GM23338 (cell line): ENCODE measurements at regions not wholly inside any gene's neighbourhood (a gene's known extent, or its start where the extent isn't known, plus 50 kb on each side); places are given as distances from the start of the nearest gene placed in this dataset.

Experiments
- ATAC-seq: fragments of 200-7000 bp; cut with Tn5 transposase; 3 replicates; pipeline ENCODE4 v1.9.1; 2020
- DNase-seq: peaks from one replicate; pipeline ENCODE4 v3.0.0-alpha.2; 2015; ENCODE audit warnings: low spot score
- H2AFZ ChIP-seq: fragments of 200-600 bp; sonication (generic); 2 replicates; pipeline ENCODE4 v1.8.0; 2016; ENCODE audit warnings: antibody characterized with exemption, mild to moderate bottlenecking, moderate library complexity
- H3F3A ChIP-seq: fragments of 200-600 bp; sonication (generic); replicated peaks from 2 replicates; pipeline ENCODE4 v1.8.0; 2017; ENCODE audit warnings: antibody characterized with exemption, mixed run types, low read depth
- H3K27ac ChIP-seq: fragments of 200-600 bp; sonication (generic); 2 replicates; pipeline ENCODE4 v1.6.1; 2016; ENCODE audit warnings: low read depth
- H3K27me3 ChIP-seq: fragments of 200-600 bp; sonication (generic); 2 replicates; pipeline ENCODE4 v1.8.0; 2016; ENCODE audit warnings: mild to moderate bottlenecking, mixed run types, moderate library complexity; ENCODE audit not compliant: insufficient read depth
- H3K36me3 ChIP-seq: fragments of 200-600 bp; sonication (generic); 2 replicates; pipeline ENCODE4 v1.8.0; 2016; ENCODE audit warnings: mild to moderate bottlenecking; ENCODE audit not compliant: insufficient read depth
- H3K4me1 ChIP-seq: fragments of 200-600 bp; sonication (generic); 2 replicates; pipeline ENCODE4 v1.8.0; 2016; ENCODE audit warnings: mild to moderate bottlenecking, moderate library complexity; ENCODE audit not compliant: insufficient read depth
- H3K4me2 ChIP-seq: fragments of 200-600 bp; sonication (generic); 2 replicates; pipeline ENCODE4 v1.7.1; 2017; ENCODE audit warnings: mixed run types
- H3K4me3 ChIP-seq: fragments of 200-600 bp; sonication (generic); 2 replicates; pipeline ENCODE4 v1.6.1; 2016; ENCODE audit warnings: mixed run types
- H3K79me2 ChIP-seq: fragments of 200-600 bp; sonication (generic); replicated peaks from 2 replicates; pipeline ENCODE4 v1.8.0; 2017; ENCODE audit warnings: mild to moderate bottlenecking; ENCODE audit not compliant: insufficient read depth
- H3K9me2 ChIP-seq: fragments of 200-600 bp; sonication (generic); 2 replicates; pipeline ENCODE4 v1.8.0; 2017; ENCODE audit not compliant: insufficient read depth
- H4K20me1 ChIP-seq: fragments of 200-600 bp; sonication (generic); replicated peaks from 2 replicates; pipeline ENCODE4 v1.8.0; 2017; ENCODE audit warnings: mild to moderate bottlenecking; ENCODE audit not compliant: insufficient read depth
- H3K27ac Mint-ChIP-seq: 2 replicates; pipeline ENCODE4 v1.8.0; 2020; ENCODE audit warnings: inconsistent platforms, mild to moderate bottlenecking, moderate library complexity, mixed read lengths
- H3K27me3 Mint-ChIP-seq: 3 replicates; pipeline ENCODE4 v1.8.0; 2022; ENCODE audit warnings: low read depth, mild to moderate bottlenecking, moderate library complexity, mixed read lengths, inconsistent platforms; ENCODE audit not compliant: insufficient read depth, poor library complexity
- H3K36me3 Mint-ChIP-seq: 3 replicates; pipeline ENCODE4 v1.8.0; 2021; ENCODE audit warnings: low read depth, mild to moderate bottlenecking, inconsistent platforms, moderate library complexity, mixed read lengths
- H3K4me1 Mint-ChIP-seq: 3 replicates; pipeline ENCODE4 v1.8.0; 2020; ENCODE audit warnings: mild to moderate bottlenecking, inconsistent platforms, mixed read lengths
- H3K4me3 Mint-ChIP-seq: 3 replicates; pipeline ENCODE4 v1.8.0; 2021; ENCODE audit warnings: moderate library complexity, mild to moderate bottlenecking, inconsistent platforms, mixed read lengths
- H3K9me3 Mint-ChIP-seq: 3 replicates; pipeline ENCODE4 v1.8.0; 2020; ENCODE audit warnings: moderate library complexity, mild to moderate bottlenecking, inconsistent platforms, mixed read lengths
- CREB1 ChIP-seq: fragments of 250-450 bp; sonication (Bioruptor Pico); IDR thresholded peaks from 2 replicates; pipeline ENCODE4 v1.5.0; 2020; ENCODE audit warnings: low read depth, mild to moderate bottlenecking, moderate library complexity
- EZH2 ChIP-seq: fragments of 200-600 bp; sonication (generic); IDR thresholded peaks from one replicate; pipeline ENCODE4 v1.8.0; 2017; ENCODE audit warnings: antibody characterized with exemption, mild to moderate bottlenecking, low read depth; ENCODE audit not compliant: unreplicated experiment
- EZH2phosphoT487 ChIP-seq: fragments of 200-600 bp; sonication (generic); IDR thresholded peaks from one replicate; pipeline ENCODE4 v1.8.1; 2018; ENCODE audit warnings: antibody characterized with exemption; ENCODE audit not compliant: unreplicated experiment
- JUNB ChIP-seq: IDR thresholded peaks from one replicate; pipeline ENCODE4 v1.6.1; 2016; ENCODE audit warnings: antibody characterized with exemption; ENCODE audit not compliant: unreplicated experiment
- POLR2AphosphoS5 ChIP-seq: IDR thresholded peaks from 2 replicates; pipeline ENCODE4 v1.6.1; 2016; ENCODE audit warnings: antibody characterized with exemption, low read depth
- STAT1 ChIP-seq: IDR thresholded peaks from one replicate; pipeline ENCODE4 v1.6.1; 2016; ENCODE audit warnings: antibody characterized with exemption; ENCODE audit not compliant: unreplicated experiment
- ZNF114 ChIP-seq: fragments of 250-450 bp; sonication (Bioruptor Pico); IDR thresholded peaks from 2 replicates; pipeline ENCODE4 v1.5.0; 2020; ENCODE audit warnings: mild to moderate bottlenecking, moderate library complexity
- ZNF462 ChIP-seq: fragments of 250-450 bp; sonication (Bioruptor Pico); IDR thresholded peaks from 2 replicates; pipeline ENCODE4 v1.5.0; 2020; ENCODE audit warnings: mild to moderate bottlenecking, moderate library complexity
- TF ChIP-seq, protein P1 (sequence below): IDR thresholded peaks from one replicate; pipeline ENCODE4 v1.6.1; 2018; ENCODE audit warnings: antibody characterized with exemption; ENCODE audit not compliant: unreplicated experiment
- TF ChIP-seq, protein P2 (sequence below): IDR thresholded peaks from 2 replicates; pipeline ENCODE4 v1.6.1; 2016; ENCODE audit warnings: antibody characterized with exemption

DNA sequence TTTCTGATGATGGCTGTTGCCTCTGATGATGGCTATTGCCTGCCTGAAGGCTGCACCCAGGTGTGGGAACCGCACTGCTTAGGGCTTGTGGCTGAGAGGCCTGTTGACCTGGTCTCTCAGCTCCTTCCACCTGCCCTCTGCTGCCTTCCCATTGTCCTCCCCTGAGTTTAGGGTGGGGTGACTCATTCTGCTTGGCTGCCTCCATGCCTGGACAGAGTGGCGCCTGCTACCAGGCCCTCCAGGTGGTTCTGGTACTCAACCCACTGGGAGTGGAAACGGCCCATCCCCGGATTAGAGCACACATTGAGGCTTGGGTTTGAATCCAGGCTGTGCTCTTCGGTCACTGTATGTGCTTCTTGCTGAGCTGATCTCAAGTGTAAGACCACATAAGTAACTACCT, 120.6 kb downstream of the SEM1 start:
- peaks cover 46% of the 10 kb centered on the region for H3K4me1 ChIP-seq
- no peaks in the 10 kb centered on the region; the same call in 1 of the 2 replicates for H3K36me3 ChIP-seq
- Mint-ChIP-seq H3K4me3 (no peak overlapping the region), H3K4me1 (peaks cover 47% of the 10 kb centered on the region), H3K36me3 (peaks cover 13% of the 10 kb centered on the region), H3K27ac (no peak overlapping the region), H3K9me3 (peaks cover 17% of the 10 kb centered on the region), H3K27me3 (peaks cover under 1% of the 10 kb centered on the region)
- no peaks in the 10 kb centered on the region for H3K79me2 ChIP-seq
- H3K27me3 ChIP-seq: no peaks in the 10 kb centered on the region
- H3K4me3 ChIP-seq: no peak overlapping the region
- no peaks in the 10 kb centered on the region for H4K20me1 ChIP-seq
- TF ChIP-seq STAT1 (no peak), EZH2 (no peak), JUNB (no peak)
- H3K9me2 ChIP-seq: no peaks in the 10 kb centered on the region
- no peaks in the 10 kb centered on the region; the same call in 1 of the 2 replicates for H3F3A ChIP-seq
- H2AFZ ChIP-seq: no peak overlapping the region
- ATAC-seq: peak; percentile 26; the same call in 2 of the 3 replicates
- DNase-seq: no peak
- H3K27ac ChIP-seq: no peak overlapping the region
- no peak overlapping the region for H3K4me2 ChIP-seq

- DNase-seq (no peak), ATAC-seq (no peak)
- TF ChIP-seq CREB1 (CRISPR knock-in tag): no peak
- TF ChIP-seq, protein P1, sequence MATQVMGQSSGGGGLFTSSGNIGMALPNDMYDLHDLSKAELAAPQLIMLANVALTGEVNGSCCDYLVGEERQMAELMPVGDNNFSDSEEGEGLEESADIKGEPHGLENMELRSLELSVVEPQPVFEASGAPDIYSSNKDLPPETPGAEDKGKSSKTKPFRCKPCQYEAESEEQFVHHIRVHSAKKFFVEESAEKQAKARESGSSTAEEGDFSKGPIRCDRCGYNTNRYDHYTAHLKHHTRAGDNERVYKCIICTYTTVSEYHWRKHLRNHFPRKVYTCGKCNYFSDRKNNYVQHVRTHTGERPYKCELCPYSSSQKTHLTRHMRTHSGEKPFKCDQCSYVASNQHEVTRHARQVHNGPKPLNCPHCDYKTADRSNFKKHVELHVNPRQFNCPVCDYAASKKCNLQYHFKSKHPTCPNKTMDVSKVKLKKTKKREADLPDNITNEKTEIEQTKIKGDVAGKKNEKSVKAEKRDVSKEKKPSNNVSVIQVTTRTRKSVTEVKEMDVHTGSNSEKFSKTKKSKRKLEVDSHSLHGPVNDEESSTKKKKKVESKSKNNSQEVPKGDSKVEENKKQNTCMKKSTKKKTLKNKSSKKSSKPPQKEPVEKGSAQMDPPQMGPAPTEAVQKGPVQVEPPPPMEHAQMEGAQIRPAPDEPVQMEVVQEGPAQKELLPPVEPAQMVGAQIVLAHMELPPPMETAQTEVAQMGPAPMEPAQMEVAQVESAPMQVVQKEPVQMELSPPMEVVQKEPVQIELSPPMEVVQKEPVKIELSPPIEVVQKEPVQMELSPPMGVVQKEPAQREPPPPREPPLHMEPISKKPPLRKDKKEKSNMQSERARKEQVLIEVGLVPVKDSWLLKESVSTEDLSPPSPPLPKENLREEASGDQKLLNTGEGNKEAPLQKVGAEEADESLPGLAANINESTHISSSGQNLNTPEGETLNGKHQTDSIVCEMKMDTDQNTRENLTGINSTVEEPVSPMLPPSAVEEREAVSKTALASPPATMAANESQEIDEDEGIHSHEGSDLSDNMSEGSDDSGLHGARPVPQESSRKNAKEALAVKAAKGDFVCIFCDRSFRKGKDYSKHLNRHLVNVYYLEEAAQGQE: no peak
- no peak for TF ChIP-seq ZNF114 (CRISPR knock-in tag)
- TF ChIP-seq ZNF462 (CRISPR knock-in tag): no peak
- TF ChIP-seq, protein P2, sequence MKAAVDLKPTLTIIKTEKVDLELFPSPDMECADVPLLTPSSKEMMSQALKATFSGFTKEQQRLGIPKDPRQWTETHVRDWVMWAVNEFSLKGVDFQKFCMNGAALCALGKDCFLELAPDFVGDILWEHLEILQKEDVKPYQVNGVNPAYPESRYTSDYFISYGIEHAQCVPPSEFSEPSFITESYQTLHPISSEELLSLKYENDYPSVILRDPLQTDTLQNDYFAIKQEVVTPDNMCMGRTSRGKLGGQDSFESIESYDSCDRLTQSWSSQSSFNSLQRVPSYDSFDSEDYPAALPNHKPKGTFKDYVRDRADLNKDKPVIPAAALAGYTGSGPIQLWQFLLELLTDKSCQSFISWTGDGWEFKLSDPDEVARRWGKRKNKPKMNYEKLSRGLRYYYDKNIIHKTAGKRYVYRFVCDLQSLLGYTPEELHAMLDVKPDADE: no peak
- no peak for TF ChIP-seq POLR2AphosphoS5
- no peak for TF ChIP-seq JUNB
- no peak for TF ChIP-seq EZH2phosphoT487
- Mint-ChIP-seq H3K4me3 (no peak overlapping the region), H3K4me1 (no peaks in the 10 kb centered on the region), H3K9me3 (peaks cover 10% of the 10 kb centered on the region; the same call in 2 of the 3 replicates), H3K36me3 (no peaks in the 10 kb centered on the region; the same call in 2 of the 3 replicates), H3K27ac (no peak overlapping the region), H3K27me3 (no peaks in the 10 kb centered on the region)
- H3K79me2 ChIP-seq: no peaks in the 10 kb centered on the region
- H3K36me3 ChIP-seq: no peaks in the 10 kb centered on the region
- H3K4me1 ChIP-seq: no peaks in the 10 kb centered on the region
- H3K9me2 ChIP-seq: no peaks in the 10 kb centered on the region
- H3F3A ChIP-seq: no peaks in the 10 kb centered on the region
- H2AFZ ChIP-seq: no peak overlapping the region
- H3K27ac ChIP-seq: no peak overlapping the region
- no peak overlapping the region for H3K4me2 ChIP-seq
- no peaks in the 10 kb centered on the region for H4K20me1 ChIP-seq
- H3K27me3 ChIP-seq: no peaks in the 10 kb centered on the region
- no peak overlapping the region for H3K4me3 ChIP-seq
These were observed 130.5 kb downstream of the SEM1 start for GRCh38 chr7:96579119-96579518.
